ENCODE measurements at regions not wholly inside any gene's neighbourhood (a gene's known extent, or its start where the extent isn't known, plus 50 kb on each side); places are given as distances from the start of the nearest gene placed in this dataset.

DNA sequence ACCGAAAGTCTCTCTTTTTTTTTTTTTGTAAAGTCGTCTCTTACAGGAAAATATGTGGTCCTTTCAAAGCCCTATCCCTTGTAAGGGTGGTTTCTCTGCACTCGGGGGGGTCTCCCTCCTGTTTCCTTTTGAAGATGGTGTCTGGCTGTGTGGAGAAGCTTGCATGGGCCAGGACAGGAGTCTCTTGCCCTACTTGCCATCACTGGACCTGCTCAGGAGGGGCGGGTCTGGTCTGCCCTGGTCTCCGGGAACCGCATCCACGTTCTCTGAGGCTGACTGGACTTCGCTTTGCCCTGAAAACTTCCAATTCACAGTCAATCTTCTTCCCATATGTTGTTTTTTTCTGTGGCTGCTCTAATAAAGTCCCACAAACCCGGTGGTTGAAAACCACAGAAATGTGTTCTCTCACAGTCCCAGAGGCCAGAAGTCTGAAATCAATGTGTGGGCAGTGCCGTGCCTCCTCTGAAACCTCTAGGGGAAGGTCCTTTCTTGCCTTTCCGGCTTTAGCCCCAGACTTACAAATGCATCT lies 92.9 kb upstream of the IER5L start:
- TF ChIP-seq CTCF (IDR thresholded peaks at IDR 0.05), result no peak
- no peak for TF ChIP-seq POLR2A (IDR thresholded peaks at IDR 0.05)

Measured in heart left ventricle (tissue), 13 donors.